ENCODE measurements at regions not wholly inside any gene's neighbourhood (a gene's known extent, or its start where the extent isn't known, plus 50 kb on each side); places are given as distances from the start of the nearest gene placed in this dataset.

- Histone ChIP-seq H3K9ac (ENCODE audit: insufficient read depth, low read length, poor library complexity, severe bottlenecking) (no peak overlapping the region), H3K9me3 (replicated peaks in 1 of 2; ENCODE audit: control insufficient read depth in 1 of 2, insufficient read depth in 1 of 2, low read length in 2 of 2) (no peaks in the 10 kb centered on the region), H3K4me2 (replicated peaks; ENCODE audit: extremely low read depth, low read length, poor library complexity, severe bottlenecking) (no peak overlapping the region), H2AFZ (ENCODE audit: insufficient read depth, low read depth, low read length, poor library complexity, severe bottlenecking) (no peak overlapping the region), H3K27me3 (ENCODE audit: control insufficient read depth in 2 of 2, insufficient read depth in 2 of 2, low read length in 2 of 2) (no peaks in the 10 kb centered on the region), H4K20me1 (ENCODE audit: insufficient read depth, low read length) (no peaks in the 10 kb centered on the region), H3K4me1 (ENCODE audit: control insufficient read depth in 1 of 2, insufficient read depth in 2 of 2, low read length in 2 of 2) (no peaks in the 10 kb centered on the region), H3K79me2 (ENCODE audit: insufficient read depth, low read length) (no peaks in the 10 kb centered on the region), H3K36me3 (replicated peaks in 1 of 2; ENCODE audit: control insufficient read depth in 1 of 2, insufficient read depth in 2 of 2, low read length in 2 of 2) (no peaks in the 10 kb centered on the region), H3K4me3 (replicated peaks in 1 of 3; ENCODE audit: low read depth in 2 of 3, low read length in 3 of 3) (no peak overlapping the region), H3K27ac (ENCODE audit: low read depth in 1 of 2, low read length in 2 of 2) (no peak overlapping the region)
- intact Hi-C loops (cut with micrococcal nuclease), result no loop called here
- 35% methylated on average over 2 of the region's 3 CpGs for WGBS (ENCODE audit: insufficient coverage)
- Mint-ChIP-seq H3K4me1 (peaks cover 3% of the 10 kb centered on the region), H3K27me3 (ENCODE audit: low read depth in 3 of 3) (peaks cover 2 to 5% (median 5%) of the 10 kb centered on the region in 3 donors), H3K4me3 (no peak overlapping the region), H3K9me3 (no peaks in the 10 kb centered on the region), H3K36me3 (no peaks in the 10 kb centered on the region), H3K27ac (peak overlapping the region in 1 of 7 donors; percentile 14)
- no peak for DNase-seq
- no peak for TF ChIP-seq CTCF (IDR thresholded peaks at IDR 0.05)
These were observed 149.9 kb downstream of the SHQ1 start for GRCh38 chr3:72698154-72698917.

GRCh38 chr3:72697717-72698116 is 150.5 kb downstream of the SHQ1 start:
- Histone ChIP-seq H2AFZ (ENCODE audit: insufficient read depth, low read depth, low read length, poor library complexity, severe bottlenecking) (no peak overlapping the region), H3K27me3 (ENCODE audit: control insufficient read depth in 2 of 2, insufficient read depth in 2 of 2, low read length in 2 of 2) (no peaks in the 10 kb centered on the region), H3K4me3 (replicated peaks in 1 of 3; ENCODE audit: low read depth in 2 of 3, low read length in 3 of 3) (no peak overlapping the region), H3K79me2 (ENCODE audit: insufficient read depth, low read length) (no peaks in the 10 kb centered on the region), H4K20me1 (ENCODE audit: insufficient read depth, low read length) (no peaks in the 10 kb centered on the region), H3K27ac (ENCODE audit: low read depth in 1 of 2, low read length in 2 of 2) (no peak overlapping the region), H3K36me3 (replicated peaks in 1 of 2; ENCODE audit: control insufficient read depth in 1 of 2, insufficient read depth in 2 of 2, low read length in 2 of 2) (no peaks in the 10 kb centered on the region), H3K9ac (ENCODE audit: insufficient read depth, low read length, poor library complexity, severe bottlenecking) (no peak overlapping the region), H3K9me3 (replicated peaks in 1 of 2; ENCODE audit: control insufficient read depth in 1 of 2, insufficient read depth in 1 of 2, low read length in 2 of 2) (no peaks in the 10 kb centered on the region), H3K4me2 (replicated peaks; ENCODE audit: extremely low read depth, low read length, poor library complexity, severe bottlenecking) (no peak overlapping the region), H3K4me1 (ENCODE audit: control insufficient read depth in 1 of 2, insufficient read depth in 2 of 2, low read length in 2 of 2) (no peaks in the 10 kb centered on the region)
- H3K4me3 Mint-ChIP-seq, result no peak overlapping the region
- peaks cover 3% of the 10 kb centered on the region for H3K4me1 Mint-ChIP-seq
- intact Hi-C loops (cut with micrococcal nuclease), result no loop called here
- H3K27ac Mint-ChIP-seq, result peak overlapping the region in 1 of 7 donors; percentile 14
- H3K9me3 Mint-ChIP-seq, result no peaks in the 10 kb centered on the region
- DNase-seq, result no peak
- H3K27me3 Mint-ChIP-seq (ENCODE audit: low read depth in 3 of 3), result peaks cover 2 to 5% (median 5%) of the 10 kb centered on the region in 3 donors
- no peaks in the 10 kb centered on the region for H3K36me3 Mint-ChIP-seq
- no CpG with 5 or more reads among the region's 2 CpGs for WGBS (ENCODE audit: insufficient coverage)
- no peak for TF ChIP-seq CTCF (IDR thresholded peaks at IDR 0.05)
